ENCODE measurements at regions not wholly inside any gene's neighbourhood (a gene's known extent, or its start where the extent isn't known, plus 50 kb on each side); places are given as distances from the start of the nearest gene placed in this dataset.

DNA sequence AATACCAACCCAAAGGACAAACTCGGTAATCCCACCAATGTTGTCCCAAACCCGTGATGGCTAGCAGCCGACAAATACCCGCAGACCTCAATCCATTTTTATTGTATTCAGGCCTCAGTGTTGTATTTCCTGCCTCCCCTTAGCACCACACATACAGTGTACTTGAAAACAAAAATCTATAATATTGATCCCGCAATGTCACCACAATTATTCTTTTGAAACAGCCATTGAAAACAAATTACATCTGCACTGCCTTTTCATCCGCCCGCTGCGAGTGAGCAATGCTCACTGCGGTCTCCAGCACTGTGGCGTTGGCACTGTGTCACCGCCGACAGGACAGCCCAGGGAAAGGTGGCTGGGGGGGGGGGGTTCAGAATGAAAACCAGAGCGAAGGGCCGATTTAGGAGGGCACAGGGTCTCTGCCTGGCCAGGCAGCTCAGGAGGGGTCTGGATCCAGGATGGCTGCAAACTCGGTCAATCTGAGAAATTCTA is 385.8 kb upstream of the ZNF507 start:
- DNase-seq = no peak

DNA sequence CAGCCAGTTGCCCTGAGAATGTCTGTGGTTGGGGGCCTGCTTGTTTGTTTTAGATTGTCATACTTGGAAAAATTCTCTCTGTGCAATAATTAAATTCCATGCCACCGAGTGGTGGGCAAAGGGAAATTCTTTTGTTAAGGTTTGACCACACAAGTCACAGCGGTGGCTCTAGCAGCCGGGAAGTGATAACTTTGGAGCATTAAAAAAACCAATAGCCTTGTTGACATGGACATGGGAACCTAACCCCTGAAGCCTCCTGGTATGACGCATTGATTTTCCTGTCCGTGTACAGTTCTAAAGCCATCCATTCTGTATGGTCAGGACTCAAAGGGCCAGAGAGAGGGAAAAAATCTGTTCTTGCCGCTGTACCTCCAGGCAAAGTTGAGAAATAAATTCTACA is 384.9 kb upstream of the ZNF507 start:
- no peak for DNase-seq

DNA sequence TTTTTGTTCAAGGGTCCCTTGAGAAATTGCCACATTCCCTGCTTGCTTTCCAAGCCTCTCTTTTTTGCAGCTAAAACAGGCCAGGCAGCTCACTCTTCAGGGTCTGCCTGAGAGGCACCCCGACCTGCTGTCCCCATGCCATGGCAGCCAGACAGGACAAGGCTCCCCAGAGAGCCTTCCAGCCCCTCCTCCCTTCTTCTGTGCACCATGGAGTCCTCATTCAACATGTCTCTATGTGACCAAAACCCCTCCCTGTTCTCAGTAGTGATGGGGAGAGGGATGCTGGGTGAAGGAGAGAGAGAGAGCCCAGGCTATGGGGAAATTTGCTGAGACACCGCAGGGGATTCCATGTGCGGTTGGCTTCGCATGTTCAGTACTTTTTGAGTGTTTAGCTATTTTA is 384.2 kb upstream of the ZNF507 start:
- DNase-seq = no peak

DNA sequence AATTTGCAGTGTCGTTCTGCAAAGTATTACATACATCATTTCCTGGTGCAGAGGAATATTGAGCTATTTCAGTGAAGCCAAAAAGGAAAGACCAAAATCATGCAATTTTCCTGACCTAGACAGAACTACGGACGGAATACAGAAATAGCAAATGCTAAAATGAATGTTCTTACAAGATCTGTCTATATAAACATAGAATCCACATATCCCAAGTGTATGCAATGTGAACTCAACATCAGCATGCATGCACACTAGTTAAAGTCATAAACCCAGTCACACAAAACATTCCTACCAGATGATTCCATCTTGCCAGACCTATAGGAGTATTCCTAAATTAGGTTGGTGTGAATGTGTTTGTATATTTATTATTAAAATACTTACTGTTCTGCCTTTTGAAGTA is 383.7 kb upstream of the ZNF507 start:
- DNase-seq = no peak

DNA sequence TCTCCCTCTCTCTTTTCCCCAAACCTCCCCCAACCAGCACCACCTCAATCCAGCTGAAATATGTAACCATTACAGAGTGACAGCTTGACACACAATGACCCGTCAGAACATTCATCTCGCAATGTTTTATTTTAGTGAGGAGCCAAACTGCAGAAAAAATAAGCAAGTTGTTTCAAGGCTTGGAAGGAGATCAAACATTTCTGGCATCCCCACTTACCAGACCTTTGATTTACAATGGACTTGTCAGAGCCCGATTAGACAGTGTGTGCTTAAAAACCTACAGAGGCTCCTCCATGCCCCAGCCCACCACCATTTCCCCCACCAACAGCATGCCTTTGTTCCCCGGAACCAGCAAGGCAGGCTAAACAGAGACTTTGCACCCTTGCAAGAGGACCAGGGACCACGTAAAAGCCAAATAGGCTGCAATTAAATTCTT is 382.8 kb upstream of the ZNF507 start:
- DNase-seq = no peak

DNA sequence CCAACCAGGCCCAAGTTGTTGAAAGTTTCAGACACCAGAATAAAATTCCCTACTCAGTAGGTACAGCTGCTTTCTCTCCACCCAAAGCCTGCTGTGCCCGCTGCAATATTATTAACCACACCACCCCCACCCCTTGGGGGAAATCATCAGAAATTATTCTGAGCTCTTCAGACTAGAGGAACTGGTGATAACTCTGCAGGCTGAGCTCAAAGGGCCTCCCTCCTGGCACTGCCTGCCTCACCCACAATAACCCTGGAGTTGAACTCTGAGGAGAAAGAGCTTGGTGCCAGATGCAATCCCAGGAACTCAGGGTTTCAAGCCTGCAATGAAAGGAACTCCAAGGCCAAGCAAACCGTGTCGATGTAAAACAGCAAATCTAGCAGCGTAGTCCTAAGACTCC is 381.7 kb upstream of the ZNF507 start:
- no peak for DNase-seq

DNA sequence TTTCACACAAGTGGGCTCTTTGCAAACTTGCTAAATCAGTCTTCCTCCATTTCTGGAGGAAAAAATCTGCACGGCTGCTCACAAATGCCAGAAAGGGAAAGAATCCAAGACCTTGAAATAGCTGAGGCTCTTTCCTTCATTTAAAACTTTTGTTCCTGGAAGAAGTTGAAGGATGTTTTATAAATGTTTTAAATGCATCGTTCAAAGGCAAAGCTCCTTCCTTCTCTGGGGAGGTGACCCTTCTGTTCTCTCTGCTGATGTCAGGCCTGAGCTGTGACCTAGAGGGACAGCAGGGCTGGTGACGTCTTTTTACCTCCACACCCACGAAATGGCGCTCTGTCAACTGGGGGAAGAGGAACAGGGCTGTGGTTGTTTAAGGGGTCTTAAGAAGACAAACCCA is 376.4 kb upstream of the ZNF507 start:
- DNase-seq = no peak

DNA sequence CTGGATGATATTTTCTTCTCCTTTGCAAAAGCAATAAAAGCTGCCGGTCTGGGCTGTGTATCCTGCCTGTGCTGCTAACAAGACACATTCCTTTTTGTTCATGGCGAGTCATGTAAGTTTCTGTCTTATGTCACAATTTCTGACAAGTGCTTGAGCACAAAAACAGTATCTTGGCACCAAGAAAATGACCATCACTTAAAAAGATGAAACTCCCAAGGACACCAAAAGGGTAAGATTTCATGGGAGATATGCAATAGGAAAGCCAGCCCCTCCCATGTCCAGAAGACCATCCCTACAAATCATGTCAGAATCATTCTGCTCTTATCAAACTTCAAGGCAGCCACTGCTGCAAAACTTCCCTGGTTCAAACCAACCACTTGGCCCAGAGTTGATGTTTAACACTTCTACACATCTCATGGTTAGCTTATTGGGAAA is 375.4 kb upstream of the ZNF507 start:
- DNase-seq = no peak

DNA sequence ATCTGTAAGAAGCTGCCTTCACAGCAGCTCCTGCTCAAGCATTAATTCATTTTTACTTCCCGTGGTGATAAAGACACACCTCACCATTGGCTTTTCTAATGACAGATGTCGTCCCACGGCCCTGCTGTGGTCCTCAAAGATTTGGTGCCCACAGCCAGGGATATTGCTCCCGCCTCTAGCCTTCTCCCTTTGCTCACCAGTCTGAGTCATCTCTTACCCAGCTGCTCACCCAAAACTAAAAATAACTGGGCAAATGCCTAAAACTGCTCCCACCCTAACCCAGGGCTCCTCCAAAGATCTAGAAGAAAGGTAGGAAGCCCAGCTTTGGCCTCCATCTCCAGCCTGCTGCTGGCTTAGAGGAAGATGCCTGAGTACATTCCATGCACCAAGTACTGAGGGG is 371.1 kb upstream of the ZNF507 start:
- DNase-seq = no peak

DNA sequence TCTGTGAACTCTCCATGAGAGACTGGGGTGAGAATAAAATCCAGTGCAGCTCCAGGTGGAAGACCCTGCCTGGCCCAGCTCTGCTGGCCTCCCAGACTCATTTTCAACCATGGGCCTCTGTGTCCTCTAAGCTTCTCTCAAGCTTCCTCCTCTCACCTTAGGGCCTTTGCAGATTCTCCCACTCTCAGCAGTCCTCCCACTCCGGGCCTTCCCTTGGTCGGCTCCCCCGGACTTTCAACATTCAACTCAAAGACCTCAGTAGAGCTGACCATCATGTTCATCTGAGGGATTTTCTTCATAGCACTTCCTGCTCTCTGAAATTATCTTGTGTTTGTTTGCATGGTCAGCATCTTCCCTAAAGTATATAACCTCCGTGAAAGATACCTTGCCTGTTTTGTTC is 370.5 kb upstream of the ZNF507 start:
- no peak for DNase-seq

DNA sequence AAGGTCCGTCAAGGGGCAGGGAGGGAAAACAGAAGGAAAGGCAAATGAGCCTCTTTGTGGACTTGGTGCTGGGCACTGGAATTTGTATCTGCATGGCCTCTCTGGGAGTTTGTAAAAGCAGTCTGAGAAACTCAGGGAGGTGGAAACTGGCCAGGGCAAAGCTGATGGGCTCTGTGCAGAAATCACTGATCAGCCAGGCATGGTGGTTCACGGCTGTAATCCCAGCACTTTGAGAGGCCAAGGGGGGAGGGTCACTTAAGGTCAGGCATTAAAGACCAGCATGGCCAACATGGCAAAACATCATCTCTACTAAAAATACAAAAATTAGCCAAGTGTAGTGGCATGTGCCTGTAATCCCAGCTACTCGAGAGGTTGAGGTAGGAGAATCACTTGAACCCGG is 369.9 kb upstream of the ZNF507 start:
- no peak for DNase-seq

DNA sequence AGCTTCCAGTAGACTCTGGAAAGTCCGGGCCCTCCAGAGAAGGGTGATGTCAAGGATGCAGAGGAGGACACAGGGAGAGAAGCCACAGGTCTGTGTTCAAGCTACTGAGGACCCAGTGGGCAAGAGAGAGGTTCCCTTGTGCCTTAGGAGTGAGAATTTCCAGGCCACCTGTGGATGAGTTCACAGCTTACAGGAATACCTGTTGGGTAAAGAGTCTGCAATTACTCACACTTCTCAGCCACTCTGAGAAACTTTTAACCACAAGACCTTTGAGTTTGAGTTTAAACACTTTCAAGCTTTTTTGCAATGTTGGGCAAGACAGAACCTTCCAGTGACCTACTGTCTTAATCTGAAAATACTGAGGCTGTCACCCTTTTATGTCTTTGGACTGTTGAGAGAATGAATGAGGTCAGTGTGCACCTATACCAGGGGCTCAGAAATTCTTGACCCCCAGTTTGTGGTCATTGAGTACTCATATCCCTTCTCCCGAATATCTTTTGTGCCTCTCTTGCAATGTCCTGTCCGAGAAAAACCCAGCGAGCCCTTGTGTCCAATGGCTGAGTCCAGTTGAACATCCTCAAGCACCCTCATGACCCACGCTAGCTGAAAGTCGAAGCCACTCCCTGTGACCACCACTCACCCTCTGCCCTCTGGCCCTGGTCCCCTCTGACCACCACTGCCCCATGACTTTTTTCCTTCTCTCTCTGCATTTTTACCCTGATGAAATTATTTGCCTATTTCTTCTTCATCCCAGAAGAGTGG is 368.5 kb upstream of the ZNF507 start:
- no peak for DNase-seq

DNA sequence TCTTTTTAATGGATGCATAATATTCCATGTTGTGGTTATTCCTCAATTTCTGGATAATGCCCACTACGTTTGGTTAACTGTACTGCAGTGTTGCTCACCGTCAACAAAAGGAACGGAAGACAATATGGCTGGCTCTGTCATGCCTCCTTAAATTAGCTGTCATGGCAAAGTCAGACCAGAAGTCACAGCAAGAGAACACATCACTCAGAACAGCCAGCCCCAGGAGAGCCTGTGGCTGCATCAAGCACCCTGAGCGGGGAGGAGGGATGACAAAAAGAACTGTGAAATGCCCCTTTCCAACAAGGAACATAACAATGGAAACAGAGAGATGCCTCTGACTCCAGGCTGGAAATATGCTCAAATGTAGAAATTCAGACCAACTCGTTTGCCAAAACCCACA is 366.0 kb upstream of the ZNF507 start:
- DNase-seq = no peak

DNA sequence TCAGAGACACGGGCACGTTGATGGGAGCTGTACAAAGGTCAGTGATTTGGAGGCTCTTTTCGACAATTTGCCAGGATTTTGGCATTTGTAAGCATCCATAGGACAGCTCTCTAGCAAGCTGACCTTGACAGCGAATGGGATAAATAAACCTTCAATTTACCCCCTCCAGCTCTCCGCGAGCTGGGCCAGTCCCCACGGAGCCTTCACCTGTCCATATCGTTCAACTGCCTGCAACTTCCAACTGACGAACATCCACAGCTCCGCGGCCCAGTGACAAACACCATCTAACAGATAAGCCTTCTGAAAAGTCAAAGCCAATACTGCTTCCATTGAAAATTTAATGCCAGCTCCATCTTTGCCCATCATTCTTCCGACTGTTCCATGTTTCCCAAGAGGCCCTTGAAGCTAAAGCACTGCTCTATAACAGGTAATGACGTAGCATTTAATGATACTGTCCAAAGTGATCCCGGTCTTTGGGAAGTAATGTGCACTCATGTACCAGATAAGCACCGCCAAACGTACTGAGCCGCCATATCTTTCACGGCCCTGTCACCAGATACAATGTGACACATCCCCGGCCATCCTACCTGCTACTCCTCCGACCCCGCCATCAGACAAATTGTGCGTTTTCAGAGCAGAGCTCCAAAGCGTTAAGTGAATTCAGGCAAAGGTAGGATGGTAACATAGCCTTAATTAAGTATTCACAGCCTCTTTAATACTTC is 365.3 kb upstream of the ZNF507 start:
- DNase-seq = no peak

DNA sequence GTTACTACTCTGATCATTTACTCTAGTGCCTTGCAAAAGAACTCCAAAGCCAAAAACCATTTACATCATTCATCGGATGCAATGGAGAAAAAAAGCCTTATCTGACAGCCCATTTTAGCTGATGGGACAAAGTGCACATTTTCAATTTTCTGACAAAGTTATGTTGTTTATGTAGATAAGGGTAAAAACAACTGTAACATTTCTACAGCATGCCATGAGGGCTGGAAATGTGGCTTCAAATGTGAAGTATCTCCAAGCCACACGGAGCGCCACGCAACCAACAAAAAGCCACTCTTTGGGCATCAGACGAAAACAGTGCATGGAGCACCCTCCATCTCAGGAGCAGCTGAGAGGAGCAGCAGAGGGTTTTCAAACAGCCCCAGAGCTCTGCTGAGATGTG is 364.6 kb upstream of the ZNF507 start:
- no peak for DNase-seq

DNA sequence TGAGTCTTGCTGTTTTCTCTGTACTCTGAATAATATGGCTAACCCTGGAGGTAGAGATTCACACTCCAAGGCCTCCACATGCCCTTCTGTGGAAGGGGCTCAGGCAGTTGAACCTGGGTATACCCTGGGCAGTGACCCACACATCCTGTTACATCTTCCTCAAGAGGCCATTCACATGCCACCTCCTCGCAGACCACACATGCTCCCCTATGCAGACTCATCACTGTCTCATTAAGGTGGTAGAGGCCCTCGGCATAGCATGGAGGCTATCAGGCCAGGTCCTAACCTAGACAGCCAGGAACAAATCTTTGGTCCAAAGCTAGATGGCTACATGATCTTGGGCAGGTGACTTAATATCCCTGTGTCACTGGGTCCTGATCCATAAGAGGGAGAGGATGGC is 363.9 kb upstream of the ZNF507 start:
- DNase-seq = no peak

DNA sequence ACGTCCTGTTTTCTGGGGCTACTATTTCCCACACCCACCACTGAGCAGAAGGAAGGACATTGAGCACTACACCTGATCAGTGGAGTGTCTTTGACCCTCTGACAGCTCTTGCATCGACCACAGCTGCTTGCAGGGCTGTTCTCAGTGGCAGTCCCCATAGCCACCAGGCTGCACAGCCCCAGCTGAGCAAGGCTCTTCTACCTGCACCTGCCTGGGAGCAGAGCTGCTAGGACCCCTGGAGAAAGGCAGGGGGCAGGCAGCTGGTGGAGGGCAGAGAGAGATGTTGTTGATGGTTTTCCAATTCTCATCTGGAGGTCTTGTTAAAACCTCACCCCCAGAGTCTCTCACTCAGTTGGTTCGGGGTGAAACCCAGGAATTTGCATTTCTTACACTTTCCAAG is 361.8 kb upstream of the ZNF507 start:
- no peak for DNase-seq

DNA sequence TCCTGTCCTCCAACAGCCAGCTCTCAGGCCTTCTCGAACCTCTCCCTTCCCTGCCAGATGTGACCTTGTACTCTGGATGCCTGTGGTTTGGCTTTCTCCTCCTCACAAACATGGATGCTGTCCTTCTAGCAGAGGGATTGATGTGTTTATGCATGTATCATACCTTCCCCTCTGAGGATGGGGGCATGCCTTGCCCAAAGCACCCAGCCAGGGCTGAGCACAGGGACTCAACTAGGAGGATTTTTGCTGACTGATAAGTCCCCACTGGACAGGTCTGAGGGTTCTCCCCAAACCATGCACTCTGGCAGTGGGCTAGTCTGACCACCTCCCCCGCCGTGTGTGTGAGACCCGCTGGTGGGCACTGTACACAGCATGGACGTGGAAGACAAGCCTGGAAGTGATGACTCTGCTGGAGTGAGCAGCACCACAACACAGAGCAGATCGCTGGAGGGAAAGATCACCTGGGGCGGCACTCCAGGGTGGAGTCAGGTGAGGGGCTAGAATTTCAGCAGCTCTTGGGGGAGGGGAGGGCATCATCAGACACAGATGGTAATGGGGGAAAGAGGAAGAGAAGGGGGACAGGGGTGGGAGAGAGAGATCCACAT is 360.3 kb upstream of the ZNF507 start:
- DNase-seq = no peak

DNA sequence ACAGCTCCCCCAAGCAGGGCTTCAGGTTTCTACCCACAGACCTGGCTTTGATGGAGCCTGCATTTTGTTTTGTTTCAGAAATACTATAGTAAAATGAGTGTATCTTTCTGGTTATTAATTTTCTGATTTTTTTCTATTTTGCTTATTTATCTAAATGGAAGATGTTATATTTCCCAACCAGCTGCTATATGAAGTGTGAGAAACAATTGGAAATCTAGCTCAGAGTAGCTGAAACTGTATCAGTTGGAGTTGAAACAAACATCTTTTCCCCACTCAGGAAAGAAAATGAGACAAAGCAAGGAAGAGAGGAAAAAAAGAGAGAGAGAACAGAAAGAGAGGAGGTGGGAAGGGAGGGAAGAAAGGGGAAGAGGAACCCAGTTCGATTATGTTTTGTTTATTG is 358.5 kb upstream of the ZNF507 start:
- no peak for DNase-seq

DNA sequence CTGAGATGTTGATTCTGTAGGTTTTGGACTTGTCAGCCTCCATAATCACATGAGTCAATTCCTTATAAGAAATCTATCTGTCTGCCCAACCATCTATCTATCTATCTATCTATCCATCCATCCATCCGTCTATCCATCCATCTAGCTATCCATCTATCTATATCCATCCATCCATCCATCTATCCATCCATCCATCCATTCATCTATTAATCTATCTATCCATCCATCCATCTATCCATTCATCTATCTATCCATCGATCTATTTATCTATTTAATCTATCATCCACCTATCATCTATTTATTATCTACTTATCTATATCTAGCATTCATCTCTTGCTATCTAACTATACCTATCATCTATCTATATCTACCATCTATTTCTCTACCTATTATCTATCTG is 357.2 kb upstream of the ZNF507 start:
- DNase-seq = no peak

DNA sequence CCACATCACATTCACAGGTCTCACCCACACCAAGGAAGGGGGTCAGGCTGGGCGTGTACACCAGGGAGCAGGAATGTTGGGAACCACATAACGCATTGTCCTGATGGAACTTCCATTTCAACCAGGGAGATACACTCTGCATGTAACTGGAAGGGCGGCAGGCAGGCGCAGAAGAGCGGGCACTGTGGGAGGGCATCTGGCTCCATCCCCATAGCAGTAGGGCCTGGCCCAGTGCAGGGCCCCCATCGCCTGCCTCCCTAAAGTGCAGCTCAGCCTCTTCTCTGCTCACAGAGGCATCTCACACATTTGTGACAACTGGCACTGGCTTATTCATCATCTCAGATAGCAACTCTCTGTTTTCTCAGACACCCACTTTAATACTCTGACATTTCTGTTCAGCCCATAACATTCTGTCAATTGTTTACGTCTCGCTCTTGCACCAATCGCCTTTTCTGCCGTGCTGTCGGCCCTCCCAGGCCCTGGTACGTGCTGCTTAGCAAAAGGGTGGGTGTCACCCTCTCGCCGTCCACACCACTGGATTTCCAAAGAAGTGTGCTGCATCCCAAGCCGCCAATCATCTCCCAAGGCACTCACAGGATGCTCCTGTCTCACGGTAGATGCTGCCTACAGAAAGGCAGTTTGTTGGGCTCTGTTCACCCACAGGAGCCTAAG is 353.3 kb upstream of the ZNF507 start:
- DNase-seq = no peak

DNA sequence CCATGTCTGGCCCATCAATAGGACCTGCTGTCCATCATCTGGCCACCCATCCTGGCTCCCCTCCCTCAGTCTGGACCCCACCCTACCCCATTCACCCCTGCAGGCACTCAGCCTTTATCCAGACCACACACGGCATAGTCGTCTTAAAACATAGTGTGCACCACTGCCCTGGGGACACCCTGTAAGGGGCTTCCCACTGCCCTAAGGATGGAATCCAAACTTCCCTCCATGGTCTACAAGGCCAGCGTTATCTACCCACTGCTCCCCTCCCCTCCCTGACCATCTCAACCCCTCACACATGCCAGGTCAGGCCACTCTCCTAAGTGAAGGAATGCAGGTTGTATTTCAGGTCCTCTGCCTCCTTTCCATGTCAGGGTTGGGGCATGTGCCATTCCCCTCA is 352.7 kb upstream of the ZNF507 start:
- no peak for DNase-seq

DNA sequence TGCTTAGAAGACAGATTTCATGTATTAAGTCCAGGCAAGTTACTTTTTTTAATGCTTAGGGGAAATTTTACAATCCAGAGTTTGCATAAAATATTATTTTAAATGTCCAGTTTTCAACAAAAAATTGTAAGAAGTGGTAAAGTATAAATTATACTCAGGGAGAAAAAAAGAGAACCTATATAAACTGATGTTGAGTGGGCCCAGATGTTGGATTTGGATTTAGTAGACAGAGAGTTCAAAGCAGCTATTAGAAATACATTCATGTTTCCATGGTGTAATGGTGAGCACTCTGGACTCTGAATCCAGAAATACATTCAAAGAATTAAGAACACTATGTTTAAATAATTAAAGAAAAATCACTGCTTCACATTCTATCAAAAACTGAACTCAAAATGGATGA is 349.9 kb upstream of the ZNF507 start:
- DNase-seq = no peak

DNA sequence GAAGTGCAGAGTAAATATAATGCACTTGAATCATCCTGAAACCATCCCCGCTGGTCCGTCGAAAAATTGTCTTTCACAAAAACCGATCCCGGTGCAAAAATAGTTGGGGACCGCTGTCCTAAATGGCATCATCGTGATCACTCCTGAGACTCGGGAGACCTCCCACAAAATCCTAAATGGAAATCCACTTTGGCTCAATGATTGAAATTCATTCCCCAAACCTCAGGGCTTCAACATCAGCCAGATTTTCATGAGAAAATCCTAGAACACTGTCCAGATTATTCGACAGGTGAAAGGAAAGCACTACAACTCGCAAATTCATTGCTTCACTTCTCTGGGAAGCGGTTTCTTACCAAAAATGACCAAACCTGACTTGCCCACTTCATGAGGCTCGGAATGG is 335.3 kb upstream of the ZNF507 start:
- DNase-seq = no peak
